GM19397 (cell line): ENCODE measurements at regions not wholly inside any gene's neighbourhood (a gene's known extent, or its start where the extent isn't known, plus 50 kb on each side); places are given as distances from the start of the nearest gene placed in this dataset.
"Not testable (repeated sequence)": the region's sequence is repeated elsewhere in the genome, so short reads cannot be mapped to it uniquely, and the experiment has no call there.

Source experiments
- ATAC-seq: cut with Tn5 transposase; IDR thresholded peaks from one replicate; pipeline ENCODE4 v1.9.1; 2021; ENCODE audit warnings: mild to moderate bottlenecking, moderate library complexity; ENCODE audit not compliant: unreplicated experiment

DNA sequence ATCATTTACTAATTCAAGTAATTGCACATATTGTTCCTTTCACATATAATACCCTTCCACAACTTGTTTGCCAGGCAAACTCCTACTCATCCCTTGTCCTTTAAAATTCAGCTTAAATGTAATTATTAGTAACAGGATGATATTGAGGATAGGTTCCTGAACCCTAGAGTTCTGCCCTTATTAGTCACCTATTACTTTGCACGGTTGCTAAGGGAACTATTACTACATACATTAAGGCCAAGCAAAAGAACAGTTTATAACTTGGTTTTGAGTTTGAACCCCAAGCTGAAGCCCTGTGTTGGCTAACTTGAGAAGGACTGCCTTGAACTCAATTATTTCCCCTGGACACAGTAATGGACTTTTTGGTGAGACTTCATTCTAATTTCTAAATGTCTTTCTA is 529.7 kb downstream of the IGSF11 start:
- no peak for ATAC-seq

DNA sequence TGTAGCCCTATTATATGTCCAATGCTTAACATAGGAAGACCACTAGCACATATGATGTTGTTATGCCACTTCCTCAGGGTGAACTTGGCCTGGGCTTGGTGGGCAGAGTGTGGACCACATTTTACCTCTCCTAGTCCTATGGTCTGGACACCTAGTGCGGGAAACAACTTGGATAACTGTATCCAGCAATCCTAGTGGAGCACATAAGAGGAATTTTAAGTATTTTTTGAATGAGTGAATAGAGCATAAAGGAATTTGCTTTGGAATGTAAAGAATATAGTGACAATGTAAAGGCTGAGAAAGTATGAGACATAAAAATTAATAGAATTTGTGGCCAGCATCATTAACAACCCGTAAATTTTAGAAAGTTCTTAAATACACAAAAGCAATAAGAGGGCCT is 528.9 kb downstream of the IGSF11 start:
- ATAC-seq = no peak

DNA sequence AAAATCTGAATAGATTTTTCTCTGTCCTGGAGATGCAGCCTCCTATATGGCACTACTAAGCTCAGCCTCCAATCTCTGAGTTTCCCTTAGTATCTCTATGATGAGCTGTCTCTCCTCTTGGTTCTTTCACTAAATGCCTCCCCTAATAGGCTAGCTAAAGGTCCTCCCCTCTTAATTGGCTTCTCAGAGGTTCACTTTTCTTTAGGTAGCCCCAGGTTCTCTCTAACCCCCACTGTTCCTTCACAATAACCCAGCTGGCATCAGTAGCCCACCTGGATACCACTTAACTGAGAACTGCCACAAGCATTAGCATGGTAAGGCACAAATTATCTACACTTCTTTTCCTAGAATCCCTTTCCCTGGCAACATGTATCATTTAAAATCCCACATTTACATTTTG is 523.2 kb downstream of the IGSF11 start:
- no peak for ATAC-seq

DNA sequence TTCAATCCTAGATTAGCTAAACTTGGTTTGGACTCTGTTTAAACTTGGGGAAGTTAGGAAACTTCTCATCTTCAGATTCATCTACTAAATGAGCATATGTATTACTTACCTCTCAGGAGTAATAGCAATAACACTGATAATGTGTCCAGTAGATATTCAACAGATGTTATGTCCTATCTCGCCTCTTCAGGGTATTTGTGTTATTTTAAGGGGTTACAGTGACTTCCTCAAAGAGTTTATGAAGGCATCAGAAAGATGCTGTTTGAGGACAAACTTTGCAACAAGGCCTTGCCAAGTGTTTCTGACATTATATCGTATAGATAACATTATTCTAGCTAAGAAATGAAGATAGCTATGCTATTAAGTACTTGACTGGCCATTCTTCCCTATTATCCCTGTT is 522.3 kb downstream of the IGSF11 start:
- ATAC-seq = no peak

DNA sequence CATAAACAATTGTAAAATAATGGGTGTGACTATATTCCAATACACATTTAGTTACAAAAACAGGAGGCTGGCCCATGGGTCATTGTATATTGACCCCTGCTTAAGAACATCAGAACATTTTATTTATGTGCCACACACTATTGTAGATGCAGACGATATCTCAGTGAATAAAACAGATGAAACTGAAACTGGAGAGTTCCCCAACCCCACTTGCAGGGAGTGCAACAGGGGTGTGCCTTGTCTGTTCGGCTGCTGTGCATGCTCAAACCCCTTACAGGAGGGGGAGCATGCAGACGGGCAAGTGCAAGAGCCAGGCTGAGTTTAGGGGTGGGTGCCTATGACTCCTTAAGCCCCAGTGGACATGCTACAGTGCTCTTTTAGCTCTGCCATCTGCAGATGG is 509.6 kb downstream of the IGSF11 start:
- ATAC-seq = no peak

GRCh38 chr3:118526758-118527513 is 507.7 kb downstream of the IGSF11 start:
- ATAC-seq = no peak

DNA sequence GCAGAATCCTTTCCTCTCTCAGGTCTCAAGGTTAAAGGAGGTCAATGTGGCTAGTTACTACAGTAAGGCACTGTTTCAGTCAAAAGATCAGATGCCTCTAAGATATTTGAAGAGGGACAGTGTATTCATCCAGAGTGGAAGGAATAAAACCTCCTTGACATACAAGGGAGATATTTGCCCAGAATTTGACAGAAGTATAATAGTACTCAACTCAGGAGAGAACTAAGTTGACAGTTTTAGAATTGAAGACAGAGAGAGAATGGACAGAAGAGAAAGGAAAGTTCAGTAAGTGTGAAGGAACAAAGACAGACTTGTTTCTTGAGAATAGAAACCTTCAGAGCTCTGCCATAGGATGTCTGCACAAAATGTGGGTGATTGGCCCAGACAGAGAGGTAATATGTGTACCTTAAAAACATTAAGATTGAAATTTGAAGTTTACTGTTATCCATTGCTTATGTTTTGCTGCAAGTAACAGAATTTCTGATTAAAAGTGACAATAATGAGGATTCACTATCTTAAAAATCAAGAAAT is 507.1 kb downstream of the IGSF11 start:
- no peak for ATAC-seq

- no peak for ATAC-seq
Measured at GRCh38 chr3:118529554-118529953, 505.1 kb downstream of the IGSF11 start.

GRCh38 chr3:118530350-118530922 is 504.2 kb downstream of the IGSF11 start:
- no peak for ATAC-seq

DNA sequence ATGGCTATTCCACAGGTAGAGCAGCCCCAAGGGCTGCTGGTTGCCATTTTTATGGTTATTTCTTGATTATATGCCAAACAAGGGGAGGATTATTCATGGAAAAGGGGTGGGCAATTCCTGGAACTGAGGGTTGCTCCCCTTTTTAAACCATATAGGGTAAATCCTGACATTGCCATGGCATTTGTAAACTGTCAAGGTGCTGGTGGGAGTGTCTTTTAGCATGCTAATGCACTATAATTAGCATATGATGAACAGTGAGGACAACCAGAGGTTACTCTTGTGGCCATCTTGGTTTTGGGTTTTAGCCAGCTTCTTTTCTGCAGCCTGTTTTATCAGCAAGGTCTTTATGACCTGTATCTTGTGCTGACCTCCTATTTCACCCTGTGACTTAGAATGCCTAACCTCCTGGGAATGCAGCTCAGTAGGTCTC is 503.7 kb downstream of the IGSF11 start:
- ATAC-seq = not testable (repeated sequence)

DNA sequence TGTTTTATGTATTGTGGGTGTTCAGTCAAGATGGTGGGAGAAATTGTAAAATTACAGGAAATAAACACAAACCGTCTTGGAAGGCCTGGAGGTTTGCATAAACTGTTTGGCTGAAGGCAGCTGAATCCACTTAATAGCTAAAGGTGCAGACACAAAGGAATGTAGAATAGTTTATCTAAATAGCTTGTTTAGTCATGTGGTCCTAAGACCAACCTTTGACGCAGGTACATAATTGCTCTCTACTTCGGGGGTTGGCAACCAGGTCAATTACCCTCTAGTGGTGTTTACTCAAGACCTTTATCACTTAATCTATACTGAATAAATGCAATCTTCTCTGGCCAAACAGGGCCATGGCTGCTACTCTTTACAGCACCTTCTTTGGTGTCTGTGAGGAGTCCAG is 502.8 kb downstream of the IGSF11 start:
- ATAC-seq = no peak

- no peak for ATAC-seq
Measured at GRCh38 chr3:118533676-118534075, 501.0 kb downstream of the IGSF11 start.

DNA sequence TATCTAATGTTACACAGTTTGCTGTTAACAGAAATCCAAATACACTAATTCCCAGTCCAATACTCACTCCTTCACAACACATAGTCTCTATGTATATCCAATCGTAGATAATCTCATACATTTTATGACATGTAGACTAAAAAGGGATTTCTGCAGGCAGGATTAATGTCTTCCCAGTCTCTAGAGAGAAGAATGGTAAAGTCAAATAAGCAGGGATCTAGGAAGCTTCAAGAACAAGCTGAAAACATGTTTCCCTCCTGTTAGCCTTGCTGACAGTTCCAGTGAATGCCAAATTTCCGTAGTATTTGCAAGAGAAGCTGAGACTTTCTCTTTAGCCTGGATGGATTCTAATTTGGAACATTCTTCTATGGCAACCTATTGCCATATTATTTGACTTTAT is 500.1 kb downstream of the IGSF11 start:
- ATAC-seq = no peak

DNA sequence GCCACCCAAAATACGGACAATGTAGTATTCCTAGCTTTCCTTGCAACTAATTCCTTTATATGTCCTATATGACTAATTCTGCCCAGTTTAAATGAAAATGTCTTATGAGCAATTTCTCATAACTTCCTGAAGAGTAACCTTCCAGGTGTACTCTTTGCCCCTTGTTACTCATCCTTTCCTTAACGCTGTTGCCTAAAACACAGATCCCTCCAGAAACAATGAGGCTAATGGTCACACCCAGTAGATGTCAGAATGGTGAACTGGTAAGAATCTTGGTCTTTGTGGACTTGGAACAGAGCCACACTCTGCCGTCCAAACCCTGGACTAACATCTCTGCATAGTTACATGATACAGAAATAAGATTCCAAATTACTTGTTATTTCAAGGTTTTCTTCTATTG is 497.9 kb downstream of the IGSF11 start:
- ATAC-seq = no peak

DNA sequence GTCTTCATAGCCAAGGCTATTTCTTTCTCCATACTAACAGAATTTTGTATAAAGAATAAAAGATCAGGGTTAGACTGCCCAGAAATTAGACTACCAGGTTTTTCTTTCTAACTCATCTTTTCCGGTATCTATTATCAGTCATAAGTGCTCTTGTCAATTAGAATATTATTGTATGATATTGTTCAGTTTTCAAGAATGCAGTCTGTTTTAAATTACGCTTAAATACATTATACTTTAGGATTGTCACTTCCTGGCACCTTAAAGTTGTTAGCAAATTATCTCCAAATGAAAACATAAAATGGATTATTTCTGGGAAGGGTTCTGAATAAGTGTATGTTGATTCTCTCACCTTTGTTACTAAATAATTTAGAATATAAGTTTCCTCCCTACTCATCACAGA is 497.2 kb downstream of the IGSF11 start:
- ATAC-seq = no peak

- ATAC-seq = no peak
Measured at GRCh38 chr3:118538187-118538586, 496.5 kb downstream of the IGSF11 start.

DNA sequence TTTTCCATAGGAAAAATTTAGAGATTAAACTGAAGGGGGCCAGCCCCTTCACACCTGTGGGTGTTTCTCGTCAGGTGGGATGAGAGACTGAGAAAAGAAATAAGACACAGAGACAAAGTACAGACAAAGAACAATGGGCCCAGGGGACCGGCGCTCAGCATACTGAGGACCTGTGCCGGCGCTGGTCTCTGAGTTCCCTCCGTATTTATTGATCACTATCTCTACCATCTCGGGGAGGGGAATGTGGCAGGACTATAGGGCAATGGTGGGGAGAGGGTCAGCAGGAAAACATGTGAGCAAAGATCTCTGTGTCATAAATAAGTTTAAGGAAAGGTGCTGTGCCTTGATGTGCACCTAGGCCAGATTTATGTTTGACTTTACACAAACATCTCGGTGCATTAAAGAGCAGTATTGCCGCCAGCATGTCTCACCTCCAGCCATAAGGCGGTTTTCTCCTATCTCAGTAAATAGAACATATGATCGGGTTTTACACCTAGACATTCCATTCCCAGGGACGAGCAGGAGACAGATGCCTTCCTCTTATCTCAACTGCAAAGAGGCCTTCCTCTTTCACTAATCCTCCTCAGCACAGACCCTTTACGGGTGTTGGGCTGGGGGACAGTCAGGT is 494.7 kb downstream of the IGSF11 start:
- ATAC-seq = not testable (repeated sequence)

DNA sequence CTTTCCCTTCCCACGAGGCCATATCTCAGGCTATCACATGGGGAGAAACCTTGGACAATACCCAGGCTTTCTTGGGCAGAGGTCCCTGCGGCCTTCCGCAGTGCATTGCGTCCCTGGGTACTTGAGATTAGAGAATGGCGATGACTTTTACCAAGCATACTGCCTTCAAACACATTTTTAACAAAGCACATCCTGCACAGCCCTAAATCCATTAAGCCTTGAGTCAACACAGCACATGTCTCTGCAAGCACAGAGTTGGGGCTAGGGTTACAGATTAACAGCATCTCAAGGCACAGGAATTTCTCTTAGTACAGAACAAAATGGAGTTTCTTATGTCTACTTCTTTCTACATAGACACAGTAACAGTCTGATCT is 494.2 kb downstream of the IGSF11 start:
- ATAC-seq = not testable (repeated sequence)

DNA sequence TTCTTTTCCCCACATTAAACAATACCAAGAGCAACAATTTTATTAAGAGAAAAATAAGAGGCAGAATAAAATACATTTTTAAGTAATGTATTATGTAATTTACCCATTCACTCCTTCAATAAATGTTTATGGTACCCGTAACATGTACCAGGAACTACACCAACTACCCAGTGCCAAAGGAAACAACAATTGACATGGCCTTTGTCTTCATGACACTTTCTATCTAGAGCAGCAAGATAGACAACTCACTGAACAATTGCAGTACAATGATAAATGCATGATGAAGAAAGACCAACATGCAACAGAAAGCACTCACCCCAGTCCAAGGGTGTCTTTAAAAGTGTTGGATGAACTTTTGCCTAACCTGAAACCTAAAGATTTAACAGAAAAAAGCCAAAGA is 493.8 kb downstream of the IGSF11 start:
- no peak for ATAC-seq

DNA sequence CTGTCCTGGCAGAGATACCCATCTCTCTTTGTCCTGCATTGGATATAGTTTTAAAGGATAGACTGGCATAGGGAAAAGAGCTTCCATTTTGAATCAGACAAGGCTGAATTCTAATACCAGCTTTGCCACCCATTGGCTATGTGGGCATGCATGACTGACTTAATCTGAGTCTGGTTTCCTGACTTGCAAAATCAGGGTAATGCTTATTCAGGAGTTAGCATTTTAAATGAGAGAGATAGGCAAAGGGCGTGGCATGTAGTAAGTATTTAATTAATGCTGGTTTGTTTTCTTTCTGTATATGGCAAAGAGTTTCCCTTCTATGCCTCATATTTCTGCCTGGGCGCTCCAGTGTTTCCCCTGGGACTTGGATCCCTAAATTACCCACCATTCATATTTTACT is 492.9 kb downstream of the IGSF11 start:
- ATAC-seq = no peak

- ATAC-seq = no peak
Measured at GRCh38 chr3:118543832-118544231, 490.8 kb downstream of the IGSF11 start.

GRCh38 chr3:118544458-118544857 is 490.2 kb downstream of the IGSF11 start:
- no peak for ATAC-seq
